Esophagus (tissue), 2 donors: ENCODE measurements at regions not wholly inside any gene's neighbourhood (a gene's known extent, or its start where the extent isn't known, plus 50 kb on each side); places are given as distances from the start of the nearest gene placed in this dataset.

Source experiments
- H3K27ac ChIP-seq, 2 donors: one replicate each; pipeline ENCODE4 v1.5.1; 2013; ENCODE audit warnings: low read depth in 2 of 2, mild to moderate bottlenecking in 2 of 2, inconsistent platforms in 1 of 2, low read length in 1 of 2, moderate library complexity in 1 of 2
- H3K27me3 ChIP-seq, 2 donors: one replicate each; pipeline ENCODE4 v1.6.1; 2013; ENCODE audit warnings: low read length in 2 of 2, control low read depth in 1 of 2, mild to moderate bottlenecking in 1 of 2; ENCODE audit not compliant: insufficient read depth in 2 of 2, control insufficient read depth in 1 of 2
- H3K36me3 ChIP-seq, 2 donors: one replicate each; pipeline ENCODE4 v1.6.1; 2013; ENCODE audit warnings: low read length in 1 of 2; ENCODE audit not compliant: control insufficient read depth in 2 of 2, insufficient read depth in 2 of 2
- H3K4me1 ChIP-seq, 2 donors: one replicate each; pipeline ENCODE4 v1.6.1; 2013; ENCODE audit warnings: low read length in 1 of 2; ENCODE audit not compliant: control insufficient read depth in 2 of 2, insufficient read depth in 2 of 2
- H3K4me3 ChIP-seq, 2 donors: one replicate each; pipeline ENCODE4 v1.5.1; 2013; ENCODE audit warnings: low read length in 2 of 2, mild to moderate bottlenecking in 2 of 2, low read depth in 1 of 2, moderate library complexity in 1 of 2
- H3K9me3 ChIP-seq, 2 donors: one replicate each; pipeline ENCODE4 v1.6.1; 2013; ENCODE audit warnings: mild to moderate bottlenecking in 2 of 2, low read depth in 1 of 2, low read length in 1 of 2, moderate library complexity in 1 of 2; ENCODE audit not compliant: control insufficient read depth in 2 of 2, insufficient read depth in 1 of 2
- WGBS, 2 donors: extraction: QIAGEN DNeasy Blood & Tissue Kit; methylation state at CpG; one replicate each; pipeline ENCODE4 v1.1.7; 2013; 5-methylcytosine and 5-hydroxymethylcytosine counted together
- donor health status: healthy with polysubstance abuse.
- donor health status: Bipolar disorder and iron deficiency.

DNA sequence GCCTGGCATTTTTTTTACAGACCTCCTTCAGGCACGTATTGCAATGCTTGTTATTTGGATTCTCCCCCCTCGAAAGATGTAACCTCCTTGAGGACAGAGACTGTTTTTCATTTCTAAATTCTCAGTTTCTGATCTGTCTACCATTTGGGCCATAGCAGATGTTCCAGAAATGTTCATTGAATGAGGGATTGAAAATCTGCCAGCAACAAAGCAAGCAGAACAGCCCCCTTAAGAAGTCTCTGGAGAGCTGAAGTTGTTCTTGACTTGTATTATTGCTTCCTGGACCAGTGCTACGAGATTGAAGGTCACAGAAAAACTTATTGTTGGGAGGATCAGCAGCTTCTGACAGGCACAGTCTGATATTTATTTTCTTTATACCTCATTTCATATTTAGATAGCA is 355.5 kb downstream of the EPHA4 start:
- 68 to 69% methylated on average over 3 of the region's 3 CpGs for WGBS, 2 donors

GRCh38 chr2:221225752-221226151 is 346.4 kb downstream of the EPHA4 start:
- Histone ChIP-seq H3K4me1 (no peaks in the 10 kb centered on the region), H3K27me3 (no peaks in the 10 kb centered on the region), H3K4me3 (no peak overlapping the region), H3K9me3 (no peaks in the 10 kb centered on the region), H3K27ac (no peak overlapping the region), H3K36me3 (no peaks in the 10 kb centered on the region)
- 89 to 93% methylated on average over 2 of the region's 2 CpGs for WGBS, 2 donors

More for the DNA sequence above, 355.5 kb downstream of the EPHA4 start:
- Histone ChIP-seq H3K27ac (no peak overlapping the region), H3K4me3 (no peak overlapping the region), H3K9me3 (peaks cover 0 to 2% of the 10 kb centered on the region in 2 donors), H3K36me3 (no peaks in the 10 kb centered on the region), H3K27me3 (no peaks in the 10 kb centered on the region), H3K4me1 (no peaks in the 10 kb centered on the region)

DNA sequence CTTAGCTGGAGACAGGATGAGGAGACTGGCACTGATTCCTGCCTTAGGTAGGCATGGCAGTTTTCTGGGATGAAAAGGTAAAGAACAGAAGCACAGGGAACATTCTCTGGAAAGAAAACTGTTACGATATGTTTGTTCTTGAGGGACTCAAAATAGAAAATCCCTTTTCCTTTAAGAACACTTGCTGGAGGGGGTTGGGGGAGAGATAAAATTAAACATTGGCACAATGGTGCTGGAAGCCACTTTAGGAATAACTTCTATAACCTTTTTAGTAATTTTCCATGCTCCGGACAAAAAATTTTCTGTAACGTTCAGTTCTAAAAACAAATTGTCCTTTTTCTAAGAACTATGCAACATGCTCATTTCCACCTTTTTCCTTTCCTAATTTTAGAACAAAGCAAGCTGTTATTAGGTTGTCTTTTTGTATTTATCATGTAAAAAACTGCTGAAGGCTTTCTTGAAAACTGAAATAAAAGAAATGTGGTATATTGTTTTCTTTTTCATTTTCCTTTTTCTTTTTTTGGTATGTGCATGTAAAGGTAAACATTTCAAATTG is 343.8 kb downstream of the EPHA4 start:
- H3K4me1 ChIP-seq, result no peaks in the 10 kb centered on the region
- H3K9me3 ChIP-seq, result no peaks in the 10 kb centered on the region
- no peaks in the 10 kb centered on the region for H3K27me3 ChIP-seq
- H3K27ac ChIP-seq, result no peak overlapping the region
- 54 to 69% methylated on average over 3 of the region's 3 CpGs for WGBS, 2 donors
- H3K36me3 ChIP-seq, result no peaks in the 10 kb centered on the region
- H3K4me3 ChIP-seq, result no peak overlapping the region

DNA sequence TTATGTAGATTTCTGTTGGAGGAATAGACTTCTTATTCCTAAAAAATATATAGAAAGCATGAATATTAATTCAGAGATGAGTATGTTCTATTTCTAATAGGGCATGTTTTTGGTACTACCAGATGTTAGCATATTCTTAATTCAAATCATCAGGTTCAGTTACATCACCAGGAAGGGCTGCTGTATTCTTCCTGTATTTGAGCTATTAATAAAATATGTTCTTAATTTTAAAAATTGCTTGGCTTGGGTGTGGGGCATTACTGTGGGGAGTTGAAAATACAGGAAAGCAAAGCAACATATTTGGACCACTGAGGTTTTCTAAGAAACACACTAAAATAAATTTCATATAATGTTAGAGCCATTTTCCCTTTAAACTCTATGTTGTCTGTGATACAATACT is 343.0 kb downstream of the EPHA4 start:
- Histone ChIP-seq H3K9me3 (no peaks in the 10 kb centered on the region), H3K27me3 (no peaks in the 10 kb centered on the region), H3K4me1 (no peaks in the 10 kb centered on the region), H3K27ac (no peak overlapping the region), H3K36me3 (no peaks in the 10 kb centered on the region), H3K4me3 (no peak overlapping the region)

DNA sequence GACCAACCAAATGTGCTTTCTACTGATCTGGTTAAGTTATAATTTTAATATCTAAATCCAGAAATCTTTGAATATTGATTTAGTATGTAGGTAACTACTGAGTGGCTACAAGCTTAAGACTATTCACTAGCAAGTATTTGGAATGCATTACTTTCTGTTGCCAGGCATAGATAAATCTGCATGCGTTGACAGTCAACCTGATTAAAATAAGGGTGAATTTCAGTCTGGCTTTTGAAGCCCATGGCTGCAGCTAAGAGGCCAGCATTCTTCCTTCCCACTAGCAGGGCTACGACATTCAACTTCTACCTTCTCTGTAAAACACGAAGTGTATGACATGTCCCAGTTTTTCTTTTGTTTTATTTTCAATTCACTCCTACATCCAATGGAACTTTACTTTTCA is 340.6 kb downstream of the EPHA4 start:
- WGBS, 2 donors, result 86 to 87% methylated on average over 3 of the region's 3 CpGs
- Histone ChIP-seq H3K27me3 (no peaks in the 10 kb centered on the region), H3K4me1 (no peaks in the 10 kb centered on the region), H3K4me3 (no peak overlapping the region), H3K9me3 (no peaks in the 10 kb centered on the region), H3K36me3 (no peaks in the 10 kb centered on the region), H3K27ac (no peak overlapping the region)

DNA sequence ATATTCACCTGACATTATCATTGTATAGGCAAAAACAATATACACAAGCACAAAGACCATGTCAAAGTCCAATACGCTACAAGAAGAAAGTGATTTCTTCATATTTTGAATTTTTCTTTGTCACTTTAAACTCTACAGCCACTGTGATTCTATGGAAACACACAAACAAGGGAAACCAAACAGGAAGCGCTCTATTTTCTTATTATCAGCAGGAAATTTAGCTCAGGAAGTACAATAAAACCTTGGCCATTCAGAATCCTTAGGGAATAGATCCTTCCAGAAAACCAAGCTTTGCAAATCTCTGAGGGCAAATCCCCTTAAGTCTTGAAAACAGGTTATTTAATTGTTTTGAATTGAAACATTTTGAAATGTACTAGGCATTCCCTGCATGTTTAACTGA is 336.2 kb downstream of the EPHA4 start:
- Histone ChIP-seq H3K27ac (no peak overlapping the region), H3K27me3 (no peaks in the 10 kb centered on the region), H3K36me3 (no peaks in the 10 kb centered on the region), H3K4me1 (no peaks in the 10 kb centered on the region), H3K9me3 (no peaks in the 10 kb centered on the region), H3K4me3 (no peak overlapping the region)
- 79 to 82% methylated on average over 2 of the region's 2 CpGs for WGBS, 2 donors

- Histone ChIP-seq H3K27ac (no peak overlapping the region), H3K4me3 (no peak overlapping the region), H3K9me3 (no peaks in the 10 kb centered on the region), H3K36me3 (no peaks in the 10 kb centered on the region), H3K27me3 (no peaks in the 10 kb centered on the region), H3K4me1 (no peaks in the 10 kb centered on the region)
- WGBS, 2 donors, result 45% methylated on average over 3 of the region's 3 CpGs
These were observed 331.0 kb downstream of the EPHA4 start for GRCh38 chr2:221241072-221241471.

DNA sequence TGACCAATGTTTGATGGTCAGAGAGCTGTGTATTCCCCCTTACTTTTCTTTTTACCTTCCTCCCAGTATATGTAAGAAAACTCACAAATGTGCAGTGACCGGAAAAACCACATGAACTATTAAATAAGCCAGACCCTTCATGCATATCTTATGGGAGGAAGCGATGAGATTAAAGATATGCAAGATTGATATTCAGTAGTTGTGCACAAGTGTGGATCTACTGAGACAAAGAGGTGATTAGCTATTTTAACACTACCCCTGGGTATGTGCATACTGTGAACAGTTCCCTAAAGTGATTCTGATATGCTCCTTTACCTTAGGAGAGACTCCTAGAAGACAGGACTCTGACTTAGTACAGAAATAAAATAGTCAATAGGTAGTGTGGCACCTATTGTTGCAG is 328.3 kb downstream of the EPHA4 start:
- H3K27me3 ChIP-seq, result no peaks in the 10 kb centered on the region
- H3K4me1 ChIP-seq, result no peaks in the 10 kb centered on the region
- H3K27ac ChIP-seq, result no peak overlapping the region
- no peaks in the 10 kb centered on the region for H3K9me3 ChIP-seq
- no peaks in the 10 kb centered on the region for H3K36me3 ChIP-seq
- H3K4me3 ChIP-seq, result no peak overlapping the region
- 89 to 94% methylated on average over 2 of the region's 2 CpGs for WGBS, 2 donors

DNA sequence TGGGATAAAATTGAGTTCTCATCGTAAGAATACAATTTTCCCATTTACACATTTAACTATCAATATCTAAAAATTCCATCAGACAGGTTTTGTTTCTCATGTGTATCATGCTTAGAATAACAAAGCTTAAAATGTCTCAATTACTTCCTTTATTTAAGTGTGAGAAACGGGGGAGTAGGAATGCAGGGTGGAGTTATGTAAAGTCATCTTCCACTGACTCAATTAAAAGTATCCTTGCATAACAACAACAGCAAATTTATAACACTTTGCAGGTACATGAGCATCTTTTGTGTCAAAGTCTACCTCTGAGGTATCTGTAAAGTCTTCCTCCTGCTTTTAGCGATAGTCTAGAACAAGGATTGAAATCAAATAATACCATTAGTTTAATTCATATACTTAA is 327.1 kb downstream of the EPHA4 start:
- no peaks in the 10 kb centered on the region for H3K9me3 ChIP-seq
- H3K27me3 ChIP-seq, result no peaks in the 10 kb centered on the region
- no peaks in the 10 kb centered on the region for H3K4me1 ChIP-seq
- H3K36me3 ChIP-seq, result no peaks in the 10 kb centered on the region
- H3K4me3 ChIP-seq, result no peak overlapping the region
- no peak overlapping the region for H3K27ac ChIP-seq
- WGBS, 2 donors, result 70 to 73% methylated on average over 3 of the region's 3 CpGs

DNA sequence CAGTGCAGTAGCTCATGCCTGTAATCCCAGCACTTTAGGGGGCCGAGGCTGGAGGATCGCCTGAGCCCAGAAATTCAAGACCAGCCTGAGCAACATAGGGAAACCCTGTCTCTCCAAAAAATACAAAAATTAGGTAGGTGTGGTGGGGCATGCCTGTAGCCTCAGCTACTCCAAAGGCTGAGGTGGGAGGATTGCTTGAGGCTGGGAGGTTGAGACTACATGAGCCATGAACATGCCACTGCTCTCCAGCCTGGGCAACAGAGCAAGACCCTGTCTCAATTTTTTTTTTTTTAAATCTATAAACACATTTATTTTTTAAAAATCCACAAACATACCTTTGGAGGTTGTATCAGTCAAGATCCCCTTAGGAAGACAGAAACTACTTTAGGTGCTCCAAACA is 326.3 kb downstream of the EPHA4 start:
- WGBS, 2 donors, result 84 to 89% methylated on average over 2 of the region's 2 CpGs
- no peak overlapping the region for H3K4me3 ChIP-seq
- no peaks in the 10 kb centered on the region for H3K9me3 ChIP-seq
- no peaks in the 10 kb centered on the region for H3K27me3 ChIP-seq
- no peaks in the 10 kb centered on the region for H3K36me3 ChIP-seq
- no peak overlapping the region for H3K27ac ChIP-seq
- H3K4me1 ChIP-seq, result no peaks in the 10 kb centered on the region
